KMS-11 (cell line): ENCODE measurements at regions not wholly inside any gene's neighbourhood (a gene's known extent, or its start where the extent isn't known, plus 50 kb on each side); places are given as distances from the start of the nearest gene placed in this dataset.

Source experiments
- H2AFZ ChIP-seq: fragments of 200-600 bp; sonication (generic); 2 replicates; pipeline ENCODE4 v1.6.1; 2016; ENCODE audit warnings: antibody characterized with exemption, mixed run types, low read depth
- H3K27ac ChIP-seq: fragments of 200-600 bp; sonication (generic); 2 replicates; pipeline ENCODE4 v1.6.1; 2016; ENCODE audit warnings: mild to moderate bottlenecking, mixed run types
- H3K27me3 ChIP-seq: fragments of 200-600 bp; sonication (generic); 2 replicates; pipeline ENCODE4 v1.6.1; 2017; ENCODE audit warnings: mild to moderate bottlenecking, low read depth, mixed run types, moderate library complexity; ENCODE audit not compliant: insufficient read depth
- H3K36me3 ChIP-seq: fragments of 200-600 bp; sonication (generic); 2 replicates; pipeline ENCODE4 v1.6.1; 2017; ENCODE audit warnings: mild to moderate bottlenecking, mixed run types; ENCODE audit not compliant: insufficient read depth
- H3K4me1 ChIP-seq: fragments of 200-600 bp; sonication (generic); 2 replicates; pipeline ENCODE4 v1.6.1; 2016; ENCODE audit warnings: mild to moderate bottlenecking, low read depth, mixed run types; ENCODE audit not compliant: poor library complexity, severe bottlenecking
- H3K4me2 ChIP-seq: fragments of 200-600 bp; sonication (generic); 2 replicates; pipeline ENCODE4 v1.7.0; 2016; ENCODE audit warnings: mild to moderate bottlenecking, mixed run types
- H3K4me3 ChIP-seq: fragments of 200-600 bp; sonication (generic); IDR thresholded peaks from 2 replicates; pipeline ENCODE4 v1.6.1; 2017; ENCODE audit warnings: low read depth, low read length, mixed read lengths; ENCODE audit not compliant: insufficient read depth
- H3K79me2 ChIP-seq: fragments of 200-600 bp; sonication (generic); 2 replicates; pipeline ENCODE4 v1.6.1; 2016; ENCODE audit warnings: low read depth, mixed run types; ENCODE audit not compliant: insufficient read depth
- H3K9ac ChIP-seq: fragments of 200-600 bp; sonication (generic); 2 replicates; pipeline ENCODE4 v1.6.1; 2016; ENCODE audit warnings: mild to moderate bottlenecking, mixed run types
- H4K20me1 ChIP-seq: fragments of 200-600 bp; sonication (generic); 2 replicates; pipeline ENCODE4 v1.6.1; 2016; ENCODE audit warnings: mild to moderate bottlenecking, mixed run types; ENCODE audit not compliant: insufficient read depth
- CTCF ChIP-seq: fragments of 200-600 bp; sonication (generic); conservative IDR thresholded peaks from 2 replicates; pipeline ENCODE4 v1.6.1; 2017; ENCODE audit warnings: low read depth, mild to moderate bottlenecking, antibody characterized with exemption, low read length, moderate library complexity, mixed read lengths

DNA sequence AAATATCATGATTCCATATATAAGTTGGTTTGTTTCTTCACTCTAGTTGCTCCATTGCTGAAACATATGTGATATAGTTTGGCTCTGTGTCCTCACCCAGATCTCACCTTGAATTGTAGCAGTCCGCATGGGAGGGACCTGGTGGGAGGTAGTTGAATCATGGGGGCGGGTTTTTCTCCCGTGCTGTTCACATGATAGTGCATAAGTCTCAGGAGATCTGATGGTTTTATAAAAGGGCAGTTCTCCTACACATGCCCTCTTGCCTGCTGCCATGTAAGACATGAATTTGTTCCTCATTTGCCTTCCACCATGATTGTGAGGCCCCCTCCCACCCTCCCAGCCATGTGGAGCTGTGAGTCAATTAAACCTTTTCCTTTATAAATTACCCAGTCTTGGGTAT is 915.5 kb downstream of the KCNJ2 start:
- Histone ChIP-seq H2AFZ (no peak overlapping the region), H3K36me3 (no peaks in the 10 kb centered on the region), H3K79me2 (no peaks in the 10 kb centered on the region), H3K27me3 (no peaks in the 10 kb centered on the region), H3K4me1 (peaks cover 13% of the 10 kb centered on the region), H3K4me2 (no peak overlapping the region), H3K27ac (no peak overlapping the region), H4K20me1 (no peaks in the 10 kb centered on the region), H3K9ac (no peak overlapping the region), H3K4me3 (no peak overlapping the region)
- no peak for TF ChIP-seq CTCF

- peak; percentile 80 for TF ChIP-seq CTCF
- H3K27me3 ChIP-seq: no peaks in the 10 kb centered on the region
- H3K36me3 ChIP-seq: no peaks in the 10 kb centered on the region
- H2AFZ ChIP-seq: no peak overlapping the region
- H3K79me2 ChIP-seq: no peaks in the 10 kb centered on the region
- H3K4me2 ChIP-seq: no peak overlapping the region
- no peaks in the 10 kb centered on the region for H4K20me1 ChIP-seq
- H3K4me3 ChIP-seq: no peak overlapping the region
- H3K9ac ChIP-seq: no peak overlapping the region
- H3K4me1 ChIP-seq: peaks cover 13% of the 10 kb centered on the region
- H3K27ac ChIP-seq: no peak overlapping the region
These were observed 916.1 kb downstream of the KCNJ2 start for GRCh38 chr17:71085238-71086033.

DNA sequence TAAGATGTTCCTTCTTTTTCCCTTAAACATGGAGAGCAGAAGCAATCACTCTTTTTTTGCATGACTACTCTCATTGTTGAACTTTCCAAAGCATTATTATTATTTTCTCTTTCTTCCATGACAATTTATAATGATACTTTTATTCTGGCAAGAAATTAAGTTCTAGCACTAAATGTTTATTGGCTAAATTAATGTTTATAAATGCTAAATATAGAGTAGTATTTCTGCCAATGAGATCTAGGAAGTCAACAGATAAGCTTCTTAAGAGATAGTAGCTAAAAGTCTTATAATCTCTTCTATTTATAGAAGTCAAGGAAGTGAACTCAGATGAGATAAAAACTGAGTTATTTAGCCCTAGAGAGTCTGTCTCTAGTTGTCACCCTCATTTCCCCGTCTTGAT is 920.1 kb downstream of the KCNJ2 start:
- no peak for TF ChIP-seq CTCF
- no peaks in the 10 kb centered on the region for H3K27me3 ChIP-seq
- no peaks in the 10 kb centered on the region for H3K36me3 ChIP-seq
- H3K4me3 ChIP-seq: no peak overlapping the region
- H4K20me1 ChIP-seq: no peaks in the 10 kb centered on the region
- no peak overlapping the region for H3K9ac ChIP-seq
- H2AFZ ChIP-seq: no peak overlapping the region
- no peaks in the 10 kb centered on the region for H3K79me2 ChIP-seq
- H3K4me1 ChIP-seq: peaks cover 13% of the 10 kb centered on the region
- H3K27ac ChIP-seq: no peak overlapping the region
- H3K4me2 ChIP-seq: no peak overlapping the region

GRCh38 chr17:71098071-71098470 is 928.7 kb downstream of the KCNJ2 start:
- Histone ChIP-seq H3K4me1 (no peaks in the 10 kb centered on the region), H4K20me1 (no peaks in the 10 kb centered on the region), H3K27me3 (no peaks in the 10 kb centered on the region), H3K79me2 (no peaks in the 10 kb centered on the region), H3K27ac (no peak overlapping the region), H3K36me3 (no peaks in the 10 kb centered on the region), H3K9ac (no peak overlapping the region), H3K4me3 (no peak overlapping the region), H3K4me2 (no peak overlapping the region), H2AFZ (no peak overlapping the region)
- TF ChIP-seq CTCF: no peak
